HFFc6 (cell line): ENCODE measurements at regions not wholly inside any gene's neighbourhood (a gene's known extent, or its start where the extent isn't known, plus 50 kb on each side); places are given as distances from the start of the nearest gene placed in this dataset.

ENCODE experiments used
- DNase-seq: peaks from one replicate; pipeline ENCODE4 v3.0.0-alpha.2; 2018
- H3K27ac Mint-ChIP-seq: 2 replicates; pipeline ENCODE4 v1.8.0; 2020; ENCODE audit warnings: mild to moderate bottlenecking, mixed read lengths
- H3K27me3 Mint-ChIP-seq: 2 replicates; pipeline ENCODE4 v1.8.0; 2021; ENCODE audit warnings: mild to moderate bottlenecking, moderate library complexity, mixed read lengths; ENCODE audit not compliant: insufficient read depth
- H3K36me3 Mint-ChIP-seq: 2 replicates; pipeline ENCODE4 v1.8.0; 2021; ENCODE audit warnings: low read depth, mixed read lengths
- H3K4me1 Mint-ChIP-seq: 2 replicates; pipeline ENCODE4 v1.8.0; 2020; ENCODE audit warnings: low read depth, mixed read lengths
- H3K4me3 Mint-ChIP-seq: 2 replicates; pipeline ENCODE4 v1.8.0; 2020; ENCODE audit warnings: mild to moderate bottlenecking, moderate library complexity, mixed read lengths
- H3K9me3 Mint-ChIP-seq: 2 replicates; pipeline ENCODE4 v1.8.0; 2020; ENCODE audit warnings: mild to moderate bottlenecking, mixed read lengths
- TF ChIP-seq, protein P1 (sequence below): fragments of 200-600 bp; sonication (generic); IDR thresholded peaks from 2 replicates; pipeline ENCODE4 v1.5.0; 2021; ENCODE audit warnings: antibody characterized with exemption, mild to moderate bottlenecking

DNA sequence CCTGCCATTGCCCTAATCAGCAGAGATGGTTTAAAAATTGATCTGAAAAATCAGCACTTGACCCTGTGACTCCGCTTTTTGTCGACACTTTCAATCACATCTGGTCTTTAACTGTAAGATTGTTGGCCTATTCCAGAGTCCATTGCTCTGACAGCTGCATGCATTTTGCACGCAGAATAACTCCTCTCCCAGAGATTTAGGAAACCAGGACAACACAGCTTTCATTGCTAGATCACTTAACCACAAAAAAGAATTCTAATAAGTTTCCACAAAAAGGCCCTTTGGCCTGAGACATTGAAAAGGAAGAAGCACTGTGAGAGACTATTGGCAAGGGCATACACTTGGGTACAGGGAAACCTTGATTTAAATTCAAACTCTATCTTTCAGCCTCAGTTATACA is 373.1 kb downstream of the TGFB2 start:
- Mint-ChIP-seq H3K27me3 (peaks cover 2% of the 10 kb centered on the region; the same call in 1 of the 2 replicates), H3K4me1 (peaks cover 28% of the 10 kb centered on the region), H3K4me3 (no peak overlapping the region), H3K36me3 (no peaks in the 10 kb centered on the region), H3K9me3 (peaks cover 9% of the 10 kb centered on the region; the same call in 1 of the 2 replicates), H3K27ac (peak overlapping the region; percentile 9; the same call in 1 of the 2 replicates)
- TF ChIP-seq, protein P1, sequence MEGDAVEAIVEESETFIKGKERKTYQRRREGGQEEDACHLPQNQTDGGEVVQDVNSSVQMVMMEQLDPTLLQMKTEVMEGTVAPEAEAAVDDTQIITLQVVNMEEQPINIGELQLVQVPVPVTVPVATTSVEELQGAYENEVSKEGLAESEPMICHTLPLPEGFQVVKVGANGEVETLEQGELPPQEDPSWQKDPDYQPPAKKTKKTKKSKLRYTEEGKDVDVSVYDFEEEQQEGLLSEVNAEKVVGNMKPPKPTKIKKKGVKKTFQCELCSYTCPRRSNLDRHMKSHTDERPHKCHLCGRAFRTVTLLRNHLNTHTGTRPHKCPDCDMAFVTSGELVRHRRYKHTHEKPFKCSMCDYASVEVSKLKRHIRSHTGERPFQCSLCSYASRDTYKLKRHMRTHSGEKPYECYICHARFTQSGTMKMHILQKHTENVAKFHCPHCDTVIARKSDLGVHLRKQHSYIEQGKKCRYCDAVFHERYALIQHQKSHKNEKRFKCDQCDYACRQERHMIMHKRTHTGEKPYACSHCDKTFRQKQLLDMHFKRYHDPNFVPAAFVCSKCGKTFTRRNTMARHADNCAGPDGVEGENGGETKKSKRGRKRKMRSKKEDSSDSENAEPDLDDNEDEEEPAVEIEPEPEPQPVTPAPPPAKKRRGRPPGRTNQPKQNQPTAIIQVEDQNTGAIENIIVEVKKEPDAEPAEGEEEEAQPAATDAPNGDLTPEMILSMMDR, result no peak
- no peak for DNase-seq

DNA sequence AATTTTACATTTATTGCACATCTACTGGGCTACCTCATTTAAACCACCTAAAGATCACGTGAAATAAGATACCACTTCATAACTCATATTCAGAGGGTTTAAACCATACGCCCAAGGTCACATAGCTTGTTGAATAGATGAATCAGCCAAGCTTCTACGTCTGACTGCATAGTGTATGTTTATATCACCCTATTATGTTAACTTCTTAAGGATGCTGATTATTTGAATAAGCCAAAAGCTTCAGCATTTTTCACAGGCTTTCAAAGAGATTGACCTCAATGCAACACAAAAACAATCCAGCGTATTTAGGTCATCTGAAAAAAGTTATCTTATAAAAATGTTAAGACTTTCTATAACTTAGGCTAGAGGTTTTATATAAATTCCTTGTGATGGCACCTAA is 373.8 kb downstream of the TGFB2 start:
- Mint-ChIP-seq H3K36me3 (no peaks in the 10 kb centered on the region), H3K27ac (no peak overlapping the region)

DNA sequence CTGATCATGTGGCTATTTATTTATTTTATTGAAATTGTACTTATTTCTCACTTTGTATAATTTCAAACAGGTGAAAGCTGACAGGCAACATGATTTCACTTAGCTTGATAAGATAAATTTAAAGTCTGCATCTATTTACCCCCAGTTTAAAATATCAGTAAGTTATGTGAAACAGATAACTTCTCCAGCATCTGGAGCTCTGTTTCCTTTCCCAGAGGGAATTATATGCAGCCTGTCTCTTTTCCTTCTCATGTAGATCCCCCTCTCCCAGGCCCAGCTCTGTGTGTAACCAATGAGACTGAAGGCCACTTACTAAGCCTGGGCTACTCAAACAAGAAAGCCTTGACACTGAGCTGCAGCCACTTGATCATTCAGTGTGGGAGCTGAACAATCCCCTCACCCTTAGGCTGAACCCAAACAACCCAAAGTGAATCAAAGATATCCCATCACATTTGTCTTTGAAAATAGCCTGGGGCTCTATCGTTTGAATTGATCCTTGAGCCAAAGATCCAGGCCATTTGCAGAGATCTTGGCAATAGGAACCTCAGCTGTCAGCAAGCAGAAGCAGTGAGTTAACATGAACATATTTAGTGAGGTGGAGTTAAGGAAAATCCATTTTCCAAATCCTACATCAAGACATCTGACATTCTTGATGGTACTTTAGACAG is 383.9 kb downstream of the TGFB2 start:
- no peak for DNase-seq
- Mint-ChIP-seq H3K27me3 (peaks cover 4% of the 10 kb centered on the region; the same call in 1 of the 2 replicates), H3K9me3 (no peaks in the 10 kb centered on the region; the same call in 1 of the 2 replicates), H3K4me3 (no peak overlapping the region), H3K27ac (no peak overlapping the region), H3K36me3 (no peaks in the 10 kb centered on the region), H3K4me1 (no peaks in the 10 kb centered on the region)
- TF ChIP-seq, protein P1, result no peak

More for the DNA sequence above, 373.8 kb downstream of the TGFB2 start:
- Mint-ChIP-seq H3K9me3 (peaks cover 9% of the 10 kb centered on the region; the same call in 1 of the 2 replicates), H3K4me1 (peaks cover 28% of the 10 kb centered on the region), H3K4me3 (no peak overlapping the region), H3K27me3 (peaks cover 2% of the 10 kb centered on the region; the same call in 1 of the 2 replicates)
- TF ChIP-seq, protein P1, result no peak
- no peak for DNase-seq

DNA sequence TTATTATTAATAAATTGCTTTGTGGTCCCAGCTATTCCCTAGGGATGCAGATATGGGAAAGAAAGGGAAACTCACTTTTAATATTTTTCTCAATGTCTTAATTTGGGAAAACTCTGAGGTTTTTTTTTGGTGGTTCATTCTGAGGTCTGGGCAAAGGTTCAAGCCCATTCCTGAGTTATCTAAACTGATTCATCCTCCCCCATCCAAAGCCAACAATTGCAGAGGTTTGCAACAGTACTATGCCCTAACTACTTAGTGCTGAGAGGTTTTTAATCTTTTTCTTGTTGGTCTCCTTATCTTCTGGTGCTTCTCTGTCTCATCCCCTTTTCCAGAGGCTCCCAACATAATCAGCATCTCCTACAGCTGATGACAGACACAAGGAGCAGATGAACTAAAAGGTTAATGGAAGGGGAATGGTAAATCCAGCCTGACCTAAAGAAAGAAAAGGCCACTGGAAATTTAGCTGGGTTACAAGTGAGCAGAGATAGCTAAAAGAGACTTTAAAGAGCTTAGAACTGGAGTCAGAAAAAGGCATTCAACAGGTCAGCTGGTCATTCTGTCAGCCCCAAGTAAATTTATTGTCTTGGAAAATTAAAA is 390.4 kb downstream of the TGFB2 start:
- TF ChIP-seq, protein P1, result no peak
- Mint-ChIP-seq H3K36me3 (no peaks in the 10 kb centered on the region), H3K4me3 (no peak overlapping the region), H3K4me1 (peaks cover 14% of the 10 kb centered on the region), H3K9me3 (no peaks in the 10 kb centered on the region), H3K27me3 (peaks cover 6% of the 10 kb centered on the region; the same call in 1 of the 2 replicates), H3K27ac (peak overlapping the region; percentile 62; the same call in 1 of the 2 replicates)
- DNase-seq, result no peak

- H3K27me3 Mint-ChIP-seq, result no peaks in the 10 kb centered on the region
- no peak overlapping the region for H3K4me3 Mint-ChIP-seq
- peaks cover 14% of the 10 kb centered on the region for H3K4me1 Mint-ChIP-seq
- H3K36me3 Mint-ChIP-seq, result no peaks in the 10 kb centered on the region
- DNase-seq, result no peak
- peaks cover 3% of the 10 kb centered on the region for H3K9me3 Mint-ChIP-seq
- no peak overlapping the region for H3K27ac Mint-ChIP-seq
- TF ChIP-seq, protein P1, result no peak
Observed at GRCh38 chr1:218739426-218739825, 394.3 kb downstream of the TGFB2 start.
